ENCODE measurements at regions not wholly inside any gene's neighbourhood (a gene's known extent, or its start where the extent isn't known, plus 50 kb on each side); places are given as distances from the start of the nearest gene placed in this dataset.

- no peak for TF ChIP-seq CTCF (optimal IDR thresholded peaks at IDR 0.05 in 1 of 3, IDR thresholded peaks at IDR 0.05 in 1 of 3, conservative IDR thresholded peaks at IDR 0.05 in 1 of 3; ENCODE audit: extremely low read depth in 1 of 3, insufficient read depth in 2 of 3, low read length in 3 of 3)
- TF ChIP-seq EZH2 (IDR thresholded peaks at IDR 0.05; ENCODE audit: low read length), result no peak
Observed at GRCh38 chr16:85263239-85263585, 150.9 kb upstream of the CIBAR2 start.
